A549 (cell line): ENCODE measurements at regions not wholly inside any gene's neighbourhood (a gene's known extent, or its start where the extent isn't known, plus 50 kb on each side); places are given as distances from the start of the nearest gene placed in this dataset.

ENCODE experiments used
- BHLHE40 ChIP-seq: IDR thresholded peaks from 2 replicates; pipeline ENCODE4 v1.6.1; 2012; ENCODE audit warnings: low read depth, low read length, inconsistent platforms
- CEBPB ChIP-seq, 2 experiments: fragments of >200 bp in 1 of 2; sonication (Bioruptor Twin) in 1 of 2; formaldehyde crosslinking in 1 of 2; IDR thresholded peaks; 2 replicates each; pipeline ENCODE4 v1.6.1; 2012 to 2016
- CHD2 ChIP-seq: fragments of 150-350 bp; IDR thresholded peaks from 2 replicates; pipeline ENCODE4 v1.6.1; 2014; ENCODE audit warnings: low read length; ENCODE audit not compliant: partially characterized antibody
- FOXS1 ChIP-seq: fragments of 250-450 bp; sonication (Bioruptor Pico); IDR thresholded peaks from 2 replicates; pipeline ENCODE4 v1.5.0; 2020; ENCODE audit warnings: mild to moderate bottlenecking, moderate library complexity
- MAZ ChIP-seq: fragments of 150-350 bp; IDR thresholded peaks from 2 replicates; pipeline ENCODE4 v1.6.1; 2014; ENCODE audit warnings: antibody characterized with exemption, low read depth, low read length, borderline replicate concordance
- NR3C1 ChIP-seq: fragments of >200 bp; sonication (Bioruptor Twin); formaldehyde crosslinking; IDR thresholded peaks from 3 replicates; pipeline ENCODE4 v1.6.1; 2017
- POLR2A ChIP-seq: IDR thresholded peaks from 2 replicates; pipeline ENCODE4 v1.6.1; 2012; ENCODE audit warnings: mild to moderate bottlenecking, low read length
- RAD21 ChIP-seq, 2 experiments: fragments of >200 bp in 1 of 2; sonication (Bioruptor Twin) in 1 of 2; formaldehyde crosslinking in 1 of 2; IDR thresholded peaks in 1 of 2; conservative IDR thresholded peaks in 1 of 2; 2 replicates in 1 of 2; 3 replicates in 1 of 2; pipeline ENCODE4 v1.6.1; 2012 to 2018; ENCODE audit warnings: inconsistent platforms in 1 of 2
- RFX5 ChIP-seq: fragments of 450-650 bp; IDR thresholded peaks from 2 replicates; pipeline ENCODE4 v1.7.1; 2014; ENCODE audit warnings: antibody characterized with exemption, mild to moderate bottlenecking, moderate library complexity
- ZNF302 ChIP-seq: fragments of 250-450 bp; sonication (Bioruptor Pico); IDR thresholded peaks from 2 replicates; pipeline ENCODE4 v1.9.0; 2021; ENCODE audit warnings: inconsistent platforms, mild to moderate bottlenecking, moderate library complexity
- TF ChIP-seq, protein P1 (sequence below): fragments of >200 bp; sonication (Bioruptor Twin); formaldehyde crosslinking; IDR thresholded peaks from 3 replicates; pipeline ENCODE4 v1.5.1; 2016
- TF ChIP-seq, protein P2 (sequence below): fragments of 200-600 bp; sonication (generic); IDR thresholded peaks from 2 replicates; pipeline ENCODE4 v1.6.1; 2016; ENCODE audit warnings: antibody characterized with exemption, mild to moderate bottlenecking, moderate library complexity
- TF ChIP-seq, protein P3 (sequence below): IDR thresholded peaks from 2 replicates; pipeline ENCODE4 v1.6.1; 2012
- TF ChIP-seq, protein P4 (sequence below): fragments of 450-650 bp; IDR thresholded peaks from 2 replicates; pipeline ENCODE4 v1.6.1; 2014; ENCODE audit warnings: antibody characterized with exemption

DNA sequence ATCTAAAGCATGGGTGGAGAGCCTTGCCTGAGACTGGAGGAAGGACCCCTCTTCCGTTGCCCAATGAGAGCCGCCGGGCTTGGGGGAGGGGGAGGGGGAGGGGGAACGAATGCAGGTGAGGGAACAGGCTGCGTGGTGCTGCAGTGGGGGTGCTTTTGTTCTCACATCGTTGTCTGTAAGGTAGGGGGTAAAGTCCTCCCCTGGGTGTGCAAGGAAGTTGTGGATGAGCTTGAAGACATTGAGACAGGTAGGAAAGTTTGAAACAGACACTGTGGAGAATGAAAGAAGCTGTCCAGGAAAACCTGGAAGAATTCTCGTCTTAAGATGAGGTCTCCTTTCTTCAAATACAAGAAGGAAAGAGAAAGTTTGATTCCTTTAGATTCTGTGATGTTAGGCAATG, 94.1 kb upstream of the LIFR start:
- TF ChIP-seq, protein P1, sequence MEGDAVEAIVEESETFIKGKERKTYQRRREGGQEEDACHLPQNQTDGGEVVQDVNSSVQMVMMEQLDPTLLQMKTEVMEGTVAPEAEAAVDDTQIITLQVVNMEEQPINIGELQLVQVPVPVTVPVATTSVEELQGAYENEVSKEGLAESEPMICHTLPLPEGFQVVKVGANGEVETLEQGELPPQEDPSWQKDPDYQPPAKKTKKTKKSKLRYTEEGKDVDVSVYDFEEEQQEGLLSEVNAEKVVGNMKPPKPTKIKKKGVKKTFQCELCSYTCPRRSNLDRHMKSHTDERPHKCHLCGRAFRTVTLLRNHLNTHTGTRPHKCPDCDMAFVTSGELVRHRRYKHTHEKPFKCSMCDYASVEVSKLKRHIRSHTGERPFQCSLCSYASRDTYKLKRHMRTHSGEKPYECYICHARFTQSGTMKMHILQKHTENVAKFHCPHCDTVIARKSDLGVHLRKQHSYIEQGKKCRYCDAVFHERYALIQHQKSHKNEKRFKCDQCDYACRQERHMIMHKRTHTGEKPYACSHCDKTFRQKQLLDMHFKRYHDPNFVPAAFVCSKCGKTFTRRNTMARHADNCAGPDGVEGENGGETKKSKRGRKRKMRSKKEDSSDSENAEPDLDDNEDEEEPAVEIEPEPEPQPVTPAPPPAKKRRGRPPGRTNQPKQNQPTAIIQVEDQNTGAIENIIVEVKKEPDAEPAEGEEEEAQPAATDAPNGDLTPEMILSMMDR = no peak
- TF ChIP-seq BHLHE40 = no peak
- TF ChIP-seq, protein P2, sequence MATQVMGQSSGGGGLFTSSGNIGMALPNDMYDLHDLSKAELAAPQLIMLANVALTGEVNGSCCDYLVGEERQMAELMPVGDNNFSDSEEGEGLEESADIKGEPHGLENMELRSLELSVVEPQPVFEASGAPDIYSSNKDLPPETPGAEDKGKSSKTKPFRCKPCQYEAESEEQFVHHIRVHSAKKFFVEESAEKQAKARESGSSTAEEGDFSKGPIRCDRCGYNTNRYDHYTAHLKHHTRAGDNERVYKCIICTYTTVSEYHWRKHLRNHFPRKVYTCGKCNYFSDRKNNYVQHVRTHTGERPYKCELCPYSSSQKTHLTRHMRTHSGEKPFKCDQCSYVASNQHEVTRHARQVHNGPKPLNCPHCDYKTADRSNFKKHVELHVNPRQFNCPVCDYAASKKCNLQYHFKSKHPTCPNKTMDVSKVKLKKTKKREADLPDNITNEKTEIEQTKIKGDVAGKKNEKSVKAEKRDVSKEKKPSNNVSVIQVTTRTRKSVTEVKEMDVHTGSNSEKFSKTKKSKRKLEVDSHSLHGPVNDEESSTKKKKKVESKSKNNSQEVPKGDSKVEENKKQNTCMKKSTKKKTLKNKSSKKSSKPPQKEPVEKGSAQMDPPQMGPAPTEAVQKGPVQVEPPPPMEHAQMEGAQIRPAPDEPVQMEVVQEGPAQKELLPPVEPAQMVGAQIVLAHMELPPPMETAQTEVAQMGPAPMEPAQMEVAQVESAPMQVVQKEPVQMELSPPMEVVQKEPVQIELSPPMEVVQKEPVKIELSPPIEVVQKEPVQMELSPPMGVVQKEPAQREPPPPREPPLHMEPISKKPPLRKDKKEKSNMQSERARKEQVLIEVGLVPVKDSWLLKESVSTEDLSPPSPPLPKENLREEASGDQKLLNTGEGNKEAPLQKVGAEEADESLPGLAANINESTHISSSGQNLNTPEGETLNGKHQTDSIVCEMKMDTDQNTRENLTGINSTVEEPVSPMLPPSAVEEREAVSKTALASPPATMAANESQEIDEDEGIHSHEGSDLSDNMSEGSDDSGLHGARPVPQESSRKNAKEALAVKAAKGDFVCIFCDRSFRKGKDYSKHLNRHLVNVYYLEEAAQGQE = no peak
- no peak for TF ChIP-seq RFX5
- TF ChIP-seq CHD2 = no peak
- TF ChIP-seq, protein P3, sequence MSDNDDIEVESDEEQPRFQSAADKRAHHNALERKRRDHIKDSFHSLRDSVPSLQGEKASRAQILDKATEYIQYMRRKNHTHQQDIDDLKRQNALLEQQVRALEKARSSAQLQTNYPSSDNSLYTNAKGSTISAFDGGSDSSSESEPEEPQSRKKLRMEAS = no peak
- TF ChIP-seq POLR2A = no peak
- no peak for TF ChIP-seq RAD21 (conservative IDR thresholded peaks at IDR 0.05 in 1 of 2, IDR thresholded peaks at IDR 0.05 in 1 of 2)
- TF ChIP-seq FOXS1 (CRISPR knock-in tag) = no peak
- TF ChIP-seq, protein P4, sequence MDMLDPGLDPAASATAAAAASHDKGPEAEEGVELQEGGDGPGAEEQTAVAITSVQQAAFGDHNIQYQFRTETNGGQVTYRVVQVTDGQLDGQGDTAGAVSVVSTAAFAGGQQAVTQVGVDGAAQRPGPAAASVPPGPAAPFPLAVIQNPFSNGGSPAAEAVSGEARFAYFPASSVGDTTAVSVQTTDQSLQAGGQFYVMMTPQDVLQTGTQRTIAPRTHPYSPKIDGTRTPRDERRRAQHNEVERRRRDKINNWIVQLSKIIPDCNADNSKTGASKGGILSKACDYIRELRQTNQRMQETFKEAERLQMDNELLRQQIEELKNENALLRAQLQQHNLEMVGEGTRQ = no peak
- TF ChIP-seq MAZ = no peak
- no peak for TF ChIP-seq CEBPB (IDR thresholded peaks at IDR 0.05)
- no peak for TF ChIP-seq ZNF302
- TF ChIP-seq NR3C1 = no peak
